Neuronal stem cell (in vitro differentiated cells): ENCODE measurements at regions not wholly inside any gene's neighbourhood (a gene's known extent, or its start where the extent isn't known, plus 50 kb on each side); places are given as distances from the start of the nearest gene placed in this dataset.
A peak's percentile ranks its signal among the peaks of the same experiment; 100 is the strongest.

Experiments used
- DNase-seq: peaks from one replicate; pipeline ENCODE4 v3.0.0-alpha.2; 2013; ENCODE audit warnings: low spot score
- H2AFZ ChIP-seq: one replicate; pipeline ENCODE4 v1.6.1; 2013; ENCODE audit warnings: mild to moderate bottlenecking, low read length, inconsistent platforms
- H2AK5ac ChIP-seq: 2 replicates; pipeline ENCODE4 v1.6.1; 2013; ENCODE audit warnings: low read depth, mild to moderate bottlenecking, inconsistent platforms, low read length, moderate library complexity, mixed read lengths
- H2BK120ac ChIP-seq: 2 replicates; pipeline ENCODE4 v1.6.1; 2013; ENCODE audit warnings: low read depth, mild to moderate bottlenecking, inconsistent platforms, low read length, moderate library complexity, mixed read lengths
- H2BK12ac ChIP-seq: one replicate; pipeline ENCODE4 v1.6.1; 2013; ENCODE audit warnings: low read length, inconsistent platforms
- H2BK15ac ChIP-seq: 2 replicates; pipeline ENCODE4 v1.6.1; 2013; ENCODE audit warnings: mild to moderate bottlenecking, low read length, inconsistent platforms, mixed read lengths
- H2BK5ac ChIP-seq: one replicate; pipeline ENCODE4 v1.6.1; 2013; ENCODE audit warnings: inconsistent platforms, mild to moderate bottlenecking, low read length, moderate library complexity
- H3K14ac ChIP-seq: one replicate; pipeline ENCODE4 v1.6.1; 2013; ENCODE audit warnings: low read length, inconsistent platforms
- H3K18ac ChIP-seq: 2 replicates; pipeline ENCODE4 v1.6.1; 2013; ENCODE audit warnings: low read length, inconsistent platforms
- H3K23ac ChIP-seq: 2 replicates; pipeline ENCODE4 v1.6.1; 2013; ENCODE audit warnings: low read depth, mild to moderate bottlenecking, mixed read lengths, low read length, inconsistent platforms; ENCODE audit not compliant: poor library complexity
- H3K27ac ChIP-seq: replicated peaks from 3 replicates; pipeline ENCODE4 v1.5.1; 2013; ENCODE audit warnings: low read length, inconsistent platforms
- H3K27me3 ChIP-seq, 3 experiments: 2 replicates each; pipeline ENCODE4 v1.6.1; 2013; ENCODE audit warnings: low read length in 3 of 3, mild to moderate bottlenecking in 2 of 3, inconsistent platforms in 1 of 3, low read depth in 1 of 3, mixed read lengths in 1 of 3, moderate library complexity in 1 of 3; ENCODE audit not compliant: control insufficient read depth in 3 of 3, insufficient read depth in 3 of 3
- H3K36me3 ChIP-seq, 2 donors: replicated peaks in 1 of 2; 2 replicates each; pipeline ENCODE4 v1.6.1; 2013; ENCODE audit warnings: low read length in 2 of 2; ENCODE audit not compliant: control insufficient read depth in 2 of 2, insufficient read depth in 2 of 2
- H3K4ac ChIP-seq: 2 replicates; pipeline ENCODE4 v1.6.1; 2013; ENCODE audit warnings: inconsistent platforms, mild to moderate bottlenecking, low read length, moderate library complexity
- H3K4me1 ChIP-seq, 2 donors: 1 replicate in 1 of 2; 2 replicates in 1 of 2; pipeline ENCODE4 v1.6.1; 2013; ENCODE audit warnings: low read length in 2 of 2, low read depth in 1 of 2; ENCODE audit not compliant: control insufficient read depth in 2 of 2, insufficient read depth in 1 of 2
- H3K4me2 ChIP-seq: one replicate; pipeline ENCODE4 v1.6.1; 2013; ENCODE audit warnings: mild to moderate bottlenecking, low read length, inconsistent platforms; ENCODE audit not compliant: insufficient read depth, poor library complexity, severe bottlenecking
- H3K4me3 ChIP-seq, 2 donors: 2 replicates each; pipeline ENCODE4 v1.5.1; 2013; ENCODE audit warnings: low read length in 2 of 2, mild to moderate bottlenecking in 2 of 2, inconsistent platforms in 1 of 2, moderate library complexity in 1 of 2
- H3K79me1 ChIP-seq: one replicate; pipeline ENCODE4 v1.6.1; 2013; ENCODE audit warnings: low read depth, mild to moderate bottlenecking, inconsistent platforms, low read length, moderate library complexity
- H3K9ac ChIP-seq: one replicate; pipeline ENCODE4 v1.6.1; 2013; ENCODE audit warnings: mild to moderate bottlenecking, low read depth, low read length, inconsistent platforms; ENCODE audit not compliant: poor library complexity
- H3K9me3 ChIP-seq, 2 donors: replicated peaks in 1 of 2; 2 replicates each; pipeline versions ENCODE3 to v1.6.1; 2013; ENCODE audit warnings: low read length in 2 of 2, mild to moderate bottlenecking in 2 of 2, inconsistent platforms in 1 of 2, low read depth in 1 of 2, mixed read lengths in 1 of 2, moderate library complexity in 1 of 2; ENCODE audit not compliant: control insufficient read depth in 2 of 2, insufficient read depth in 1 of 2
- H4K8ac ChIP-seq: one replicate; pipeline ENCODE4 v1.6.1; 2013; ENCODE audit warnings: low read depth, mild to moderate bottlenecking, inconsistent platforms, low read length, moderate library complexity
- H4K91ac ChIP-seq: one replicate; pipeline ENCODE4 v1.6.1; 2013; ENCODE audit warnings: low read length, low read depth, mild to moderate bottlenecking, inconsistent platforms; ENCODE audit not compliant: poor library complexity
- WGBS, 2 donors: extraction: QIAGEN DNeasy Blood & Tissue Kit; methylation state at CpG; one replicate each; pipeline ENCODE4 v1.1.7; 2013; ENCODE audit warnings: missing lambda C conversion rate in 2 of 2, mixed read lengths in 1 of 2; ENCODE audit not compliant: insufficient read length in 2 of 2, insufficient replicate concordance in 1 of 2; ENCODE audit errors: extremely low coverage in 2 of 2; 5-methylcytosine and 5-hydroxymethylcytosine counted together

DNA sequence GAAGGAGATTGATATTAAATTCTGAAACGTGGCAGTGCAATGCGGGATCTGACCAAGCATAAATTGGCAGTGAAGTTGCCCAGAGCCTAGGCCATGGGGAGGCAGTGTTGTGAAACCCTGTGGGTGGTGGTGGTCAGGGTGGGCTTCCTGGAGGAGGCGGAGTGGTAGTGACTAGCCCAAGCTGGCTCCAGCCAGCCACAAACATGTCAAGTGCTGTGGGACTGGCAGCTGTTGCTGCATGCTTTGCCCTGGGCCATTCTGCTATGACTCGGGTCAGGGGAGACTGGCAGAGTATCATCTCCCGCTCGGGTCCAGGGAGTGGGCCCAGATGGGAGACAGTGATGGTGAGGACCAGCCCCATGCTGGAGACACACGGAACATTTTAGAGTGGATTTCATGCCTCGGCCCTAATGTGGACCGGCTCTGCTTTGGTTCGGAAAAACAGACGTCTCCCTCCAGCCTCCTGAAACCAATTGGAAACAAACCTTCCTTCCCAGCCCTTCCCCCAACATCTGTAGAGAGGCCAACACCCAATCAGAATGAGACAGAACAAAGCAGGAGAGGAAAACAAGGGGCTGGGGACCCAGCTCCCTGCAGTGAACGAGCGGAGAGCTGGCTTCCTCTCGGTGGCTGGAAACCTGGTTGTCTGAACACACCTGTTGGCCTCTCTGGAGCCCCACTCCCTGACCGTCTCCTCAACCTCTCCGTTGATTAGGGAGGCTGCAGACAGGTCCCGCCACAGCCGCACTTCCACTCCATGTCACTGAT, 58.2 kb downstream of the TMEM270 start:
- peak overlapping the region; percentile 44 for H3K27ac ChIP-seq
- no peak overlapping the region for H3K4me3 ChIP-seq
- peak overlapping the region; percentile 86 for H2BK15ac ChIP-seq
- H2BK120ac ChIP-seq = peak overlapping the region; percentile 83
- H3K79me1 ChIP-seq = no peaks in the 10 kb centered on the region
- peak overlapping the region; percentile 94 for H4K91ac ChIP-seq
- no peak overlapping the region for H3K4ac ChIP-seq
- peaks cover 0 to 9% (median 0%) of the 10 kb centered on the region in 3 experiments for H3K27me3 ChIP-seq
- peak overlapping the region; percentile 96 for H2AK5ac ChIP-seq
- H2BK5ac ChIP-seq = peak overlapping the region; percentile 92
- peak overlapping the region; percentile 70 for H2AFZ ChIP-seq
- peak; percentile 24 for DNase-seq
- peak overlapping the region; percentile 26 for H3K14ac ChIP-seq
- H3K9me3 ChIP-seq = no peaks in the 10 kb centered on the region
- H3K4me1 ChIP-seq = peaks cover 5 to 8% of the 10 kb centered on the region in 2 donors
- H3K18ac ChIP-seq = peak overlapping the region; percentile 98
- WGBS, 2 donors = no CpG with 5 or more reads among the region's 18 CpGs
- H3K9ac ChIP-seq = peak overlapping the region; percentile 38
- H4K8ac ChIP-seq = peak overlapping the region; percentile 84
- H3K23ac ChIP-seq = peak overlapping the region; percentile 45
- peak overlapping the region; percentile 57 for H3K4me2 ChIP-seq
- no peaks in the 10 kb centered on the region for H3K36me3 ChIP-seq
- peak overlapping the region; percentile 68 for H2BK12ac ChIP-seq

DNA sequence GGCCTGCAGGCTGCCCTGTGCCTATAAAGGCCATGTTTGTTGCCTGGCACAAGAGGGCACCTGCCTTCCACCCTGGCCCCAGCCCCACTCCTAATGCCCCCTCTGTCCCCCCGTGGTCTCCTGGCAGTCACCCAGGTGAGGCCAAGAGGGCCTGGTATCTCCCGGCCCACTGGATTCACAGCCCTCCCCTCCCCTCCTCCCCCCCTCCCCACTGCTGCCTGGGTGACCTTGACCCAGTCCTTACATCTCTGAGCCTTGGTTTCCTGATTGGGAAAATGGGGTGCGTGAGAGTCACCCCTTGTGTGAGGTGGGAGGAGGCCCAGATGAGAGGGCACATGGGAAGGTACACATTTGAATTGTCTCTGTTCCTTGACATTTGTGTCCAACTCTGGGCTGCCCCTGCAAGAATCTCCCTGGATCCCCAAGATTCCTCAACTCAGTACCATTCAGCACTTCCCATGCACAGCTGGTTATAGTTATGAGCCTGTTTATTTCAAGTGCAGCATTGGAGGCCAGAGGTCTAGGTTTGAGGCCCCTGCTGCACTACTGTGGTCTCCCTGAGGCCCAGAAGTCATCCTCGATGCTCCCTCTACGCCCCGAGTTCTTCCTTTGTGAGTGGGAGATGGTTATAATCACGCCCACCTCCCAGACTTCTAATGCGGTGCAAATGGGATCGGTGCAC, 58.9 kb downstream of the TMEM270 start:
- H2BK120ac ChIP-seq = no peak overlapping the region
- no CpG with 5 or more reads among the region's 9 CpGs for WGBS, 2 donors
- H3K9ac ChIP-seq = no peak overlapping the region
- H3K27me3 ChIP-seq = peaks cover 0 to 9% (median 0%) of the 10 kb centered on the region in 3 experiments
- peak overlapping the region; percentile 57 for H3K4me2 ChIP-seq
- peak overlapping the region; percentile 45 for H3K23ac ChIP-seq
- peak overlapping the region; percentile 91 for H3K18ac ChIP-seq
- H3K36me3 ChIP-seq = no peaks in the 10 kb centered on the region
- no peaks in the 10 kb centered on the region for H3K9me3 ChIP-seq
- H3K79me1 ChIP-seq = no peaks in the 10 kb centered on the region
- H3K4ac ChIP-seq = no peak overlapping the region
- H3K4me3 ChIP-seq = no peak overlapping the region
- H2AFZ ChIP-seq = peak overlapping the region; percentile 70
- DNase-seq = no peak
- H3K27ac ChIP-seq = peak overlapping the region; percentile 30
- H2BK15ac ChIP-seq = peak overlapping the region; percentile 86
- H2AK5ac ChIP-seq = peak overlapping the region; percentile 96
- H4K91ac ChIP-seq = peak overlapping the region; percentile 94
- peak overlapping the region; percentile 84 for H4K8ac ChIP-seq
- H2BK5ac ChIP-seq = peak overlapping the region; percentile 92
- H2BK12ac ChIP-seq = peak overlapping the region; percentile 68
- H3K4me1 ChIP-seq = peaks cover 5 to 8% of the 10 kb centered on the region in 2 donors
- peak overlapping the region; percentile 26 for H3K14ac ChIP-seq

DNA sequence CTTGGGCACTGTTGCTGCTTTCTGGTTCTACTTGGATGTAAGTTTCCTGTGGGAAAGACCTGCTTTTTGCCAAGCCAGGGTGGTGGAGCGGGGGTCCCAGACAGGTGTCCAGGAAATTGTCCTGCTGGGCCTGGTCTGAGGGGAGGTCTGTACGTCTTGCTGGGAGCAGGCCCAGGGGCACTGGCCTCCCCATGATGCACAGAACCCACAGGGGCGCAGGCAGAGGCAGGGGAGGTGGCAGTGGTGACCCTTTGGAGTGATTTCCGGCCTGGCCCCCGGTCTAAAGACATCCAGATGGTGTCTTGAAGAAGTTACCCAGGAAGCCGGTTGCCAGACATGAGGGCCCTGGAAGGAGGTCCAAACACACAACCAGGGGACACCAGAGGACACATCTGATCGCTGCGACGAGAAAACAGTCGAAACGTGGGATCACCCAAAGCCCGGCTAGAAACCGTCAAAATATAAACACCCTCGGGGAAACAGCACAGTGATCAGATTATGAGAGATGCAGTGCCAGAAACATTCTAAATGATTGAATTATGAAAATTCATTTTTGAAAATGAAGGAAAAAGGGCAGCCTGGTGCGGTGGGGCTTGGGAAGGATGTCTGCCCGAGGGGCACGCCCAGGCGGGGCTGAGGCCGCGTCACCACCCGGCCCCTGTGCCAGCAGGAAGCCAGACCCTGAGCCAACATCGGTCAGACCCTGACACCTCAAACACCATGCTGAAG, 59.6 kb downstream of the TMEM270 start:
- no peaks in the 10 kb centered on the region for H3K36me3 ChIP-seq
- H3K4me2 ChIP-seq = no peak overlapping the region
- peaks cover 0 to 9% (median 0%) of the 10 kb centered on the region in 3 experiments for H3K27me3 ChIP-seq
- H3K27ac ChIP-seq = no peak overlapping the region
- no peak overlapping the region for H3K4me3 ChIP-seq
- peak overlapping the region; percentile 40 for H2AFZ ChIP-seq
- H3K9me3 ChIP-seq = no peaks in the 10 kb centered on the region
- no peak overlapping the region for H3K14ac ChIP-seq
- H2BK120ac ChIP-seq = no peak overlapping the region
- H3K4ac ChIP-seq = no peak overlapping the region
- H3K4me1 ChIP-seq = peaks cover 5 to 8% of the 10 kb centered on the region in 2 donors
- H2BK15ac ChIP-seq = peak overlapping the region; percentile 74
- no peak overlapping the region for H3K9ac ChIP-seq
- no peak overlapping the region for H2BK12ac ChIP-seq
- WGBS, 2 donors = no CpG with 5 or more reads among the region's 22 CpGs
- H3K79me1 ChIP-seq = no peaks in the 10 kb centered on the region
- no peak overlapping the region for H3K23ac ChIP-seq
- no peak for DNase-seq
- peak overlapping the region; percentile 62 for H2BK5ac ChIP-seq
- H4K91ac ChIP-seq = peak overlapping the region; percentile 47
- H3K18ac ChIP-seq = peak overlapping the region; percentile 70
- H4K8ac ChIP-seq = no peak overlapping the region
- peak overlapping the region; percentile 48 for H2AK5ac ChIP-seq
